Renal cortical epithelial cell (primary cell): ENCODE measurements at regions not wholly inside any gene's neighbourhood (a gene's known extent, or its start where the extent isn't known, plus 50 kb on each side); places are given as distances from the start of the nearest gene placed in this dataset.

Experiments
- DNase-seq: peaks from one replicate; pipeline ENCODE4 v3.0.0-alpha.2; 2011; ENCODE audit warnings: low read depth

- DNase-seq = no peak
Observed at GRCh38 chr2:57937456-57937855, 109.2 kb upstream of the VRK2 start.

GRCh38 chr2:57941816-57942215, 104.8 kb upstream of the VRK2 start:
- DNase-seq = no peak

GRCh38 chr2:57943315-57943714, 103.3 kb upstream of the VRK2 start:
- peak; percentile 38 for DNase-seq

- DNase-seq = peak; percentile 2
Observed at GRCh38 chr2:57947398-57947797, 99.2 kb upstream of the VRK2 start.

GRCh38 chr2:57954020-57954419, 92.6 kb upstream of the VRK2 start:
- no peak for DNase-seq

- DNase-seq = no peak
Observed at GRCh38 chr2:57957238-57957637, 89.4 kb upstream of the VRK2 start.

GRCh38 chr2:57959390-57959789, 87.2 kb upstream of the VRK2 start:
- no peak for DNase-seq

GRCh38 chr2:57962861-57963260, 83.7 kb upstream of the VRK2 start:
- DNase-seq = no peak

- no peak for DNase-seq
Observed at GRCh38 chr2:57965219-57965618, 81.4 kb upstream of the VRK2 start.

- DNase-seq = peak; percentile 20
Observed at GRCh38 chr2:57965961-57966360, 80.6 kb upstream of the VRK2 start.

GRCh38 chr2:57973621-57974186, 72.9 kb upstream of the VRK2 start:
- DNase-seq = no peak

- DNase-seq = no peak
Observed at GRCh38 chr2:57979158-57979557, 67.4 kb upstream of the VRK2 start.

- DNase-seq = peak; percentile 46
Observed at GRCh38 chr2:57981083-57981768, 65.4 kb upstream of the VRK2 start.

GRCh38 chr2:57987835-57988573, 58.6 kb upstream of the VRK2 start:
- DNase-seq = no peak

- DNase-seq = no peak
Observed at GRCh38 chr2:57990118-57990725, 56.4 kb upstream of the VRK2 start.
